ENCODE measurements at regions not wholly inside any gene's neighbourhood (a gene's known extent, or its start where the extent isn't known, plus 50 kb on each side); places are given as distances from the start of the nearest gene placed in this dataset.

- Histone ChIP-seq H3K4me1 (ENCODE audit: insufficient read depth, low read length, poor library complexity, severe bottlenecking) (no peaks in the 10 kb centered on the region), H3K36me3 (ENCODE audit: insufficient read depth, low read length, poor library complexity, severe bottlenecking) (no peaks in the 10 kb centered on the region), H3K9me3 (ENCODE audit: low read depth, low read length, poor library complexity, severe bottlenecking) (no peaks in the 10 kb centered on the region), H3K27me3 (replicated peaks; ENCODE audit: insufficient read depth, low read depth, low read length, poor library complexity) (no peaks in the 10 kb centered on the region), H3K27ac (ENCODE audit: low read depth, low read length, poor library complexity, severe bottlenecking) (no peak overlapping the region), H3K4me3 (ENCODE audit: low read depth, low read length, poor library complexity, severe bottlenecking) (no peak overlapping the region)
- DNase-seq (ENCODE audit: low spot score), result no peak
- POLR2A ChIA-PET (ENCODE audit: low non-redundant PET), result no interaction called here
- CTCF ChIA-PET, result no interaction called here
- BruUV-seq (replicated peaks), result no TSS peak
- intact Hi-C loops (cut with micrococcal nuclease; ENCODE audit: unreplicated experiment), result no loop called here
- TF ChIP-seq EZH2 (IDR thresholded peaks at IDR 0.05; ENCODE audit: borderline replicate concordance, low read depth, low read length, poor library complexity, severe bottlenecking) (no peak), CTCF (conservative IDR thresholded peaks at IDR 0.05; ENCODE audit: low read depth, low read length) (no peak)
These were observed 455.4 kb upstream of the ANO3 start for GRCh38 chr11:25876456-25876965.

GRCh38 chr11:25886036-25886435 is 445.9 kb upstream of the ANO3 start:
- intact Hi-C loops (cut with micrococcal nuclease; ENCODE audit: unreplicated experiment), result no loop called here
- CTCF ChIA-PET, result no interaction called here
- no TSS peak for BruUV-seq (replicated peaks)
- H3K4me3 ChIP-seq (ENCODE audit: low read depth, low read length, poor library complexity, severe bottlenecking), result no peak overlapping the region
- H3K27me3 ChIP-seq (replicated peaks; ENCODE audit: insufficient read depth, low read depth, low read length, poor library complexity), result no peaks in the 10 kb centered on the region
- H3K36me3 ChIP-seq (ENCODE audit: insufficient read depth, low read length, poor library complexity, severe bottlenecking), result no peaks in the 10 kb centered on the region
- no peak for DNase-seq (ENCODE audit: low spot score)
- H3K4me1 ChIP-seq (ENCODE audit: insufficient read depth, low read length, poor library complexity, severe bottlenecking), result no peaks in the 10 kb centered on the region
- H3K27ac ChIP-seq (ENCODE audit: low read depth, low read length, poor library complexity, severe bottlenecking), result no peak overlapping the region
- no peaks in the 10 kb centered on the region for H3K9me3 ChIP-seq (ENCODE audit: low read depth, low read length, poor library complexity, severe bottlenecking)
- TF ChIP-seq CTCF (conservative IDR thresholded peaks at IDR 0.05; ENCODE audit: low read depth, low read length), result no peak
- TF ChIP-seq EZH2 (IDR thresholded peaks at IDR 0.05; ENCODE audit: borderline replicate concordance, low read depth, low read length, poor library complexity, severe bottlenecking), result no peak
- POLR2A ChIA-PET (ENCODE audit: low non-redundant PET), result no interaction called here

- ChIA-PET CTCF (no interaction called here), POLR2A (ENCODE audit: low non-redundant PET) (no interaction called here)
- no peak overlapping the region for H3K27ac ChIP-seq (ENCODE audit: low read depth, low read length, poor library complexity, severe bottlenecking)
These were observed 441.2 kb upstream of the ANO3 start for GRCh38 chr11:25890626-25891260.

More at GRCh38 chr11:25890626-25891260, 441.2 kb upstream of the ANO3 start:
- H3K27me3 ChIP-seq (replicated peaks; ENCODE audit: insufficient read depth, low read depth, low read length, poor library complexity), result no peaks in the 10 kb centered on the region
- no peaks in the 10 kb centered on the region for H3K4me1 ChIP-seq (ENCODE audit: insufficient read depth, low read length, poor library complexity, severe bottlenecking)
- no TSS peak for BruUV-seq (replicated peaks)
- H3K36me3 ChIP-seq (ENCODE audit: insufficient read depth, low read length, poor library complexity, severe bottlenecking), result no peaks in the 10 kb centered on the region
- intact Hi-C loops (cut with micrococcal nuclease; ENCODE audit: unreplicated experiment), result no loop called here
- no peak overlapping the region for H3K4me3 ChIP-seq (ENCODE audit: low read depth, low read length, poor library complexity, severe bottlenecking)
- H3K9me3 ChIP-seq (ENCODE audit: low read depth, low read length, poor library complexity, severe bottlenecking), result no peaks in the 10 kb centered on the region
- no peak for TF ChIP-seq EZH2 (IDR thresholded peaks at IDR 0.05; ENCODE audit: borderline replicate concordance, low read depth, low read length, poor library complexity, severe bottlenecking)
- no peak for TF ChIP-seq CTCF (conservative IDR thresholded peaks at IDR 0.05; ENCODE audit: low read depth, low read length)
- DNase-seq (ENCODE audit: low spot score), result no peak
